HG03159 (cell line): ENCODE measurements at regions not wholly inside any gene's neighbourhood (a gene's known extent, or its start where the extent isn't known, plus 50 kb on each side); places are given as distances from the start of the nearest gene placed in this dataset.
"Not testable (repeated sequence)": the region's sequence is repeated elsewhere in the genome, so short reads cannot be mapped to it uniquely, and the experiment has no call there.

Experiments
- ATAC-seq: cut with Tn5 transposase; IDR thresholded peaks from one replicate; pipeline ENCODE4 v1.9.1; 2021; ENCODE audit warnings: mild to moderate bottlenecking, moderate library complexity; ENCODE audit not compliant: unreplicated experiment

DNA sequence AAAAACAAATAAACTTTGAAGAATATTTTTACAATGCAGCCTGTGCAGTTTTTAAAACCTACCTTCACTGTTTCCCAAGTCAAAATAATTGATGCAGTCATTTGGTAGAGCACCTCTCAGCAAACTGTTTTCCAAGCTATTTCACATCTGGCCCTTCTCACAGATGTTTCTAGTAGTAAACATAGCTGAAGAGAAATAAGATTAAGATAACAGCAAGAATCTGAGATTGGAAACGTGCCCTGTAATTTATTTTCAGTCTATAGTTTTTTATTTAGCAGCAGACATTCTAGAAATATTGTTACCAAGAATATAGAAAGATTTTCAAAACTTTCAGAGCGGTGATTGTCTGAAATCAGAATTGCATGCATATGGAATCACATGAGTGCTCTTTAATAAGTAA, 440.2 kb downstream of the TRIB2 start:
- ATAC-seq: no peak

DNA sequence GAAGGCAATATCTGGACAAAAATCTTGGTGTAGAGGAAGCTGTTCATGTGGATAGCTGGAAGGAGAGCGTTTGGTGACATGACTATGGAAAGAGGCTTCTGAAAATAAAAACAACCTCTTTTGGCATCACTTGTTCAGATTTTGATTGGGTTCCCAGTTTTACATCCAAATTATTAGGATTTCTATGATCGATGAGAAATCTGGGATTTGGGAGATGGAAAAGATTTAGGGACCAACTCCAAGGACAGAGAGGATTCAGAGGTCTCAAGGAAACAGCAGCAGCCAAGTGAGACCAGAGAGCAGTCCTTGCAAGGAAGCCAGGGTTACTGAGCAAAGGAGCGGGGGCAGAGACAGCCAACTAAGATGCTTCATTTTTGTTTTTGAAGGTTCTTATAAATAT, 441.7 kb downstream of the TRIB2 start:
- no peak for ATAC-seq

DNA sequence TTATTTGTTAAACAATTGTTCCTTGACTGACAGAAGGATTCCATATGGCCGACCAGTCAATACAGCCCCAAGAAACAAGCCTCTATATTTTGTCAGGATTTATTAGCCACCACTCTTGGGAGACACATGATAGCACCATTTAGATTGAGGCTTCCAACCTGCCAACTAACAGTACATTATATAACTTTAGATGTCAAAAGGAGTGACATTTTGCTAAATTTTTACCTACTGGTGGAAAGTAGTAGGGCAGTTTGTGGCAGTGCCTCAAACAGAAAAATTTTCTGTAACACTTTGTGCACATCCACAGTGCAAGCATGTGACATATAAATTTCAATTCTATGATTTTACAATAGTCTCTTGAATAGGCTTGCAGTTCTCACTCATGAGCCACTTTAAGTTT, 464.0 kb downstream of the TRIB2 start:
- no peak for ATAC-seq

DNA sequence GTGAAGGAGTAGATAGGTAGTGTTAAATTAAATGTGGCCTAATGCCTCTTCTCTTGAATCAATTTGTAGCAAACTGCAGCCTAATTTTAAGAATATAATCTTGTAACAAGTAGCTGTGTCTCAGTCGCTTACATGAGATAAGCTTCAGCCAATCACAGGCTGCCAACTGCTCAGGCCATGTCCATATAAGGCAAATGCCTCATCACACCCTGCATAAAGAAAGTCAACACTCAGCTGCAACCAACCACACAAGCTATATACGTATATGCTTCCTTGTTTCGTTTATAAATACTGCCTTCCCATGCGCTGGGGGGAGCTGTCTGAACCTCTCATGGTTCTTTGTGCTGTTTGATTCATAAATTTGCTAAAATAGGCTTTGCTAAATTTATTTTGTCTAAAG, 476.3 kb downstream of the TRIB2 start:
- peak; percentile 63 for ATAC-seq

DNA sequence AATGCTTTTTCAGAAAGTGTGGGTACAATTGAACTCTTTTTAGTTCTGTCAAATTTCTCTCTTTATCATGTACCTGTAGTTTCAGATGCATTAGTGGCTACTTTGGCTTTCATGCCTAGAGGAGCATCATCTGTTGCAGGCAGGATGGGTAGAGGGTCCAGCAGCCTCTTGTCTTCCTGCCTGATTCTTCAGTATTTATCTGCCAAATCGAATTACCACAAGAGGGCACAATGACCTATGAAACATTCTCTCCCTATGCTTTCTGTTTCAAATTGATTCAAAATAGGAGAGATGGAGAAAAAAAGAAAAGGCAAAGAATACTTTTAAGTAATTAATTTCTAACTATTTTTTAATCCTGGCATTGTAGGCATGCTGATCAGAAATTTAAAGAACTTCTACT, 477.2 kb downstream of the TRIB2 start:
- ATAC-seq: peak; percentile 81

DNA sequence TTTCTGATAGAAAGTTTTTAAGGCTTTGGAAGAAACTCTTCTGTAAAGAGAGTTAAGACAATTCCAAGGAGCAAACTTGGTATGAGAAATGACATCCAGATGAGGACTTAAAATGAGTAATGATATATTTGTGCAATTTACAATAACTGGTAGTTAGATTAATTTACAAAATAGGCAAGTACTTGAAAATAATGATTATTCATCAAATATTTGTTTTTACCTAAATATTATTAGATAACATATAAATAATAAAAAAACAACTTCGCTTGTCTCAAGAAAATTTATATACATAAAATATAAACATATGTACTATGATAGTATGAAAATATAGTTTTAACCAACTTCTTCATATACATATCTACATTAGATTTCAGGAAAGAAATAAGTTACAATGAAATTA, 478.5 kb downstream of the TRIB2 start:
- no peak for ATAC-seq

DNA sequence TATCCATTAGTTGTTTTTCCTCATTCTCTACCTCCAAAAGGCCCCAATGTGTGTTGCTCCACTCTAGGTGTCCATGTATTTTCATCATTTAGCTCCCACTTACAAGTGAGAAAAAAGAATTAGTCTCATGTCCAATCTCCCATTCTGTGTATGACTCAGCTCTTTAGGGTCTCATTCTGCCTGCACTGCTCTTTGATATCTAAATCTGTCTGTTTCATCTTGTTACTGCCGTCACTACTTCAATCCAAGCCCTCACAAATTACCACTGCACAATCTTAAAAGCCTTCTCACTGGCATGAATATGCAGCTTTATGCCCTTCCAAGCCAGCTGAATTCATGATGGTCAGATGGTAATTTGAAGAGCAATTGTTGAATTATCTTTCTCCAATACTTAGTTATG, 480.5 kb downstream of the TRIB2 start:
- ATAC-seq: no peak

DNA sequence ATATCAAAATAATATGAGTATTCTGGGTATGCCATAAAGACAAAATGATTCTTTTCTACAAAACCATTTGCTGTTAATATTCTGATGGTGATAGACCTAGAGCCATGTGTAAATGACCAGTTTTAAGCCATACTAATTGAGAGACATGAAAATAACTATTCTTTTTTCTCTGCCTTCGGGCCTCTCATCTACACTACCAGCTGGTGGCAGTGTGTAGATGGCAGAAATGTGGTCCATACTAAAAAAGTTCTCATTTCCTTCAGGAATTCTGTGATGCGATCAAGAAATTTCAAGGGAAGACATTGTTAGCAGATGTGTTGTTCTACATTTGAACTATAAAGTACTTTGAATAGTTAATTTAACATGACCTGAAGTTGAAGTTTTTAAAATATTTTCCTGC, 485.2 kb downstream of the TRIB2 start:
- ATAC-seq: no peak

DNA sequence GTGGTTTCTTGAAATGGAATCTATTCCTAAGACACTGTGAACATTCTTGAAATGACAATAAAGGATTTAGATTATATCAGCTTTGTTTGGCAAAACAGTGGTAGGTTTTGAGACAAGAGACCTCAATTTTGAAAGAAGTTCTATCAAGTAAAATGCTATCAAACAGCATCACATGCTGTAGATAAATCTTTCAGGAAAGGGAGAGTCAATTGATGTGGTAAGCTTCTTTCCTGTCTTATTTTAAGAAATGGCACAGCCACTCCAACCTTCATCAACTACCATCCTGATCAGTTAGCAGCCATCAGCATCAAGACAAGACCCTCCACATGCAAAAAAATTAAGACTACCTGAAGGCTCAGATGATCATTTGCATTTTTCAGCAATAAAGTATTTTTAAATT, 495.4 kb downstream of the TRIB2 start:
- ATAC-seq: no peak

DNA sequence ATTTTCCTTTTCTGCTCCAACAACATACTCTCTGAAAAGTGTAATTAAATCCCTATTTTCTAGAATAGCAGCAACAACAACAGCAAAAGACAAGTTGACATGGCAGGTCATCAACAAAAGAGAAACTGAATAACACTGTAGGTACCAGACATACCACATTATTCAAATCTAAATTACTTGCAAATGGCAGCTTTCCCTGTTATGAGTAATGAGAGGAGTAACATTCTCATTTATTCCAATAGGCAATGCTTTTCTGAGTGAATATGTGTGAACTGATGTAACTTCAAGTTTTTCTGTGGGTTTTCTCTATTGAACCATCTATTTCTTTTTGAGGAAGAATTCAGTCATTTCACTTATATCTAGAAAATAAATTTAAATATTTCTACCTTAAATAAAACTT, 501.5 kb downstream of the TRIB2 start:
- ATAC-seq: no peak

DNA sequence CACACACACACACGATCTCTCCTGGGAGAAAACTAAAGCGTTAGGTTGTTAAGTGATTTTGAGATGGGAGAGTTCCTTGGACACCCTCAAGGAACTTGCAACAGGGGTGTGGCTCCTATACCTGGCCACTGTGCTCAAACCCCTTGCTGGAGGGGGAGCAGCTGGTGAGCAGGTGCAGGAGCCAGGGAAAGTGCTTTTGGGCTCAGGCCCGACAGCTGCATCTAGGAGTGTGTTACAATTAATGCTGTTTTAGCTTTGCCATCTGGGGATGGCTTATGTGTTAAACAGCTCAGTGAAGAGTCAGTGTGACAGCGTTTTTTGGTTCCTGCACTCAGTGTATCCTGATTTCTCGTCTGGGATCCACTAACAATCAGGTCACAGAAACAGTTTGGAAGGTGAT, 510.8 kb downstream of the TRIB2 start:
- ATAC-seq: no peak

DNA sequence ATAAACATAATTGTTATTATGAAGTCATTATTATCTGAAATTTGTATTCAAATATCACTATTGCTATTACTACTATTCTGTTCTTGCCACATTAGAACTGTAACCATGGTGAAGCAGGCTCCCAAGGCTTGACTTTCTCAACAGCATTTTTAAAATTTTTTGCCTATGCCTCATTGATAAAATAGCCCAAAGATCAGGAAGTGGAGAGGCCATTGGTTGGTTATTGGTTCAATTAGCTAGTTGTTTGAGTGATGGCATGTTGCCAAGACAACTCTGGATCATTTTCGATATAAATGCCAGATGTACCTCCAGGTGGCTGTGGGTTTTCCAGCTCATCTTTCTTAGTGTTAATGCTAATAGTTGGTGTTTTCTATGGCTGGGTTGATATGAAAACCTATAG, 513.5 kb downstream of the TRIB2 start:
- ATAC-seq: no peak

DNA sequence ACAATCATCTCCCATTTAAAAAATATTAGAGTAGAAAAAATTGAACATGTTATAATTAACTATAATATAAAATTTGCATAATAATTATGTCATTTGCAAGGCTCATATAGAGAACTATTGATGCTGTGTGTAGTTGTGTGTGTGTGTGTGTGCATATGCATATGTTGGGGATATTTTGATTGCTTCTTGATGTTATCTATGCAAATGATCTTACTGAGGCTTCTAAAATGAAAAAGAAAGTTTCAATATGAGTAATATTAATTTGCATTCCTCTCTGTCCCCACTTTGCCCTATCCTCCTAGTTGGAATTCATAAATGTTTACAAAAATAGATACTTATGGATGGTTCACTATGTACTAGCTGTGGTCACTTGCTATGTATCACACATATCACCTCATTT, 523.3 kb downstream of the TRIB2 start:
- ATAC-seq: no peak

DNA sequence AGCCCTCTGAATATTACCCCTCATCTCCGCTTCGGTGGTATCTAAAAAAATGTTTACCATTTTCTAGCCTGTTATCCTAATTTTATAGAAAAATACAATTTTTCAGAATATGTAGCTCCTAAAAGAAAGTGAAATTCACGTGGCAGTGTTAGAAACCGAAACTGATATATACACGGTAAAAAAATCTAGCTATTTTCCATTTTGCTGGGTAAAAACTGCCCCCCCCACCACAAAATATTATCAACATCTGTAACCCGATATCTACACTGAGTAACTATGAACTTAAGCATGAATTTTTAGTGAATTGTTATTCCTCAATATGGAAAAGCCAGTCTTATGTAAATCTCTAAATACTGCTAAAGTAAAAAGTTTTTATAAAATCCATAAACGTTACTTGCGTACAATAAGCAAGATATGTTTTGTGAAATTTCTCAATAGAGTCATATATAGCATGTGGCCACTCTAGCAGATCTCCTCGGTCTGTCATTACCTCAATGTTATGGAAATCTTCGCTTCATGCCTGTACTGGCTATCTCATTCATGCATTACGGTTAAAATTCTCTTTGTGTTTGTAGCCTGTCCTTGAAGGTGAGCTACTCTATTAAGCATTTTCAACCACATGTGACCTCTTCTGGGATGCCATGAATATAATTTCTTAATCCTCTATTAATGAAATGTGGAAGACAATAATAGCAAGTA, 524.2 kb downstream of the TRIB2 start:
- ATAC-seq: peak; percentile 66

DNA sequence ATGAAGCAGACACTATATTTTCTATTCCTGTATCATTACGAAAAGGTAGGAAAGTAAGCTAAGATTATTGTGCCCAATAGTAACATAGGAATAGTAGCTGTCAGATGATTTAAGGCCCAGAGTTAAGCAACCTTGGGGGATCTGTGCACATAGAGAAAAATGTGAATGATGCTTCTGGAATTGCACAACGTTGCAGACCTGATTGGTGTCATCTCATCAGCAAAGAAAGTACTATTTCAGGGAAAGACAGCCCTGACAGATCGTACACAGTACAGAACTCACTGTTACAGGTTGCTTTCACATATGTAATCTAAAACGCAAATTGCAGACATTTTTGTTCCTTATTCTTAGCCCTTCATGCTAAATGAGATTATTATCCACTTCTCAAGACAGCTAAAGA, 535.9 kb downstream of the TRIB2 start:
- no peak for ATAC-seq

DNA sequence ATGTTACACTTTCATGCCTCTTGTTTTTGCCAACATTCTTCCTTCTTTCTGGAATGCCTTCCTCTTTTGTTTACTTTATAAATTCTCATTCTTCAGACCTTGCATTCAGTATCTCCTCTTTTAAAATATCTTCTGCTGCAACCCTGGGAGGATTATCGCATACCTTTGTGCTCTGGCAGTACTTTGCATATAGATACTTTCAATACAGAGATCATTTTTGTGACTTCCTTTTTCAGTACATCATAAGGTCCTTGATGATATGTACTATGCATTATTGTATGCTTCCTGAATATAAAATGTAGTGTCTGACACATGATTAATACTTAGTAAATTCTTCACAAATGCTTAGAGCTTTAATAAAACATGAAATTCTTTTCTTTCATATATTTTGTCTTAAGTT, 538.7 kb downstream of the TRIB2 start:
- peak; percentile 63 for ATAC-seq

DNA sequence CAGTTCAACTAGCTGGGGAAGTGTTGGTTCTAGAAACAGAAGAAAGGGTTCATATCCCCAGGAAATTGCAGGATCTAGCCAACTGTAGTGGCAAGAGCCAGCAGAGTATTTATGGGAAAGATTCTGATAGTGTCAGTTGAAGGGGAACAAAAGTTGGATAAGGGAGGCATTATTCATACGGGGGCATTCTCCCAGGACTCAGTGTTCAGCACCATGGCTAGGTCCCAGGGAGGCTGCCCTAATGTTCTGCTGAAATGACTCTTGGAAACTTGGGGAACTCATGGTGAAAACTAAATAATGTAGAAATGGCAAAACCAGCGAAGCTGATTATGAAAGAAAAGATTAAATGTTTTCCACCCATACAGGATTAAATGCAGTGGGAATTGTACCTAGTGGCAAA, 543.7 kb downstream of the TRIB2 start:
- no peak for ATAC-seq

DNA sequence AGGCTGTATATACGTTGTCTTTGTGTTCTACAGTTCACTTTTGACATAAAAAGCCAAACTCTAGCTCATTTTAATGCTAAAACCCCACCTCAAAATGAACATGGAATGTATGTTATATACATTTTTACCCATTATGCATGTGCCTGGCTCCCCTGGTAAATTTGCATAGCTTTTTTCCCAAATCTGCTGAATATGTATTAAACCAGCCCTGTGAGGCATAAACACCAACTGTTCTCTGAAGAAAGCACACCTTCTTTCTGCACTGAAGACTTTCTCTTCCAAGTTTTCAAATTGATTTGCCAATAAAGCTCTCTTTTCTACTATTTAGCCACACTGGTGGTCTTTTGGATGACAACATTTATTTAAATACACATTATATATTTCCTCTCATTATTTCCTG, 549.4 kb downstream of the TRIB2 start:
- ATAC-seq: no peak

DNA sequence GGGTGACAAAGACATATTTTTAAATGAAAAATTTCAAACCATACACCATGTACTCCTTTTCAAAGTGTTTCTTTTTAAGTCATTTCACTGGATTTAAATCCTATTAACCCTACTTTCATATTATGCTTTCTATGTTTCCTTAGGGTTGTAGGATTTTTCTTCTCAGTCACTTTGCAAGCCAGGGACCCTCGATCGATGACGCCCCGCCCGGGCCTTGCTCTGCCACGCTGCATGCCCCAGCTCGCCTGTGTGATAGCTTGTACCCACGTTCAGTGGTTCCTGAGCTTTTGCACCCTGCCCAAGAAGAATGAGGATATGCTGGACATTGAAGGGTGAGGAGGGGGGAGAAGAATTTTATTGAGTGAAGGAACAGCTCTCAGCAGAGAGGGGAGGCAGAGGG, 568.0 kb downstream of the TRIB2 start:
- no peak for ATAC-seq

DNA sequence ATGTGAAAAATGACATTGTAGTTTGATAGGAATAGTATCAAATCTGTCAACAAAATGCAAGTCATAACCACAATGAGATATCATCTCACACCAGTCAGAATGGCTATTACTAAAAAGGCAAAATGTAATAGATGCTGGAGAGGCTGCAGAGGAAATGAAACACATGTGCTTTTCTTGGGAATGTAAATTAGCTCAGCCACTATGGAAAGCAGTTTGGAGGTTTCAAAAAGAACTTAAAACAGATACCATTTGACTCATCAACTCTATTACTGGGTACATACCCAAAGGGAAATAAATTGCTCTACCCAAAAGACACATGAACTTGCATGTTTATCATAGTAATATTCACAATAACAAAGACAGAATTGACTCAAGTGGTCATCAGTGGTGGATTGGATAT, 572.6 kb downstream of the TRIB2 start:
- no peak for ATAC-seq

DNA sequence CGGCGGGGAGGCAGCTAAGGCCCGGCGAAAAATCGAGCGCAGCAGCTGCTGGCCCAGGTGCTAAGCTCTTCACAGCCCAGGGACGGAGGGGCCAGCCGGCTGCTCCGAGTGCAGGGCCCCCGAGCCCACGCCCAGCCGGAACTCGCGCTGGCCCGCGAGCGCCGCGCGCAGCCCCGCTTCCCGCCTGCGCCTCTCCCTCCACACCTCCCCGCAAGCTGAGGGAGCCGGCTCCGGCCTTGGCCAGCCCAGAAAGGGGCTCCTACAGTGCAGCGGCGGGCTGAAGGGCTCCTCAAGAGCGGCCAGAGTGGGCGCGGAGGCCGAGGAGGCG, 591.7 kb downstream of the TRIB2 start:
- ATAC-seq: not testable (repeated sequence)

DNA sequence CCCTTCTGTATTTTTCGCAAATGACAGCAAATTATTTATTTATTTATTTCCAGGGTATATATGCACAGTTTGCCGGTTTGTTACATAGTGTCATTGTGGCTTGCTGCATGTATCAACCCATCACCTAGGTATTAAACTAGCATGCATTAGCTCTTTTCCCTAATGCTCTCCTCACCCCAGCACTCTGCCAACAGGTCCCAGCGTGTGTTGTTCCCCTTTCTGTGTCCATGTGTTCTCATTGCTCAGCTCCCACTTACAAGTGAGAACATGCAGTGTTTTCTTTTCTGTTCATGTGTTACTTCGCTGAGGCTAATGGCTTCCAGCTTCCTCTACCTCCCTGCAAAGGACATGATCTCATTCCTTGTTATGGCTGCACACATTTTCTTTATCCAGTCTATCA, 592.3 kb downstream of the TRIB2 start:
- ATAC-seq: no peak

DNA sequence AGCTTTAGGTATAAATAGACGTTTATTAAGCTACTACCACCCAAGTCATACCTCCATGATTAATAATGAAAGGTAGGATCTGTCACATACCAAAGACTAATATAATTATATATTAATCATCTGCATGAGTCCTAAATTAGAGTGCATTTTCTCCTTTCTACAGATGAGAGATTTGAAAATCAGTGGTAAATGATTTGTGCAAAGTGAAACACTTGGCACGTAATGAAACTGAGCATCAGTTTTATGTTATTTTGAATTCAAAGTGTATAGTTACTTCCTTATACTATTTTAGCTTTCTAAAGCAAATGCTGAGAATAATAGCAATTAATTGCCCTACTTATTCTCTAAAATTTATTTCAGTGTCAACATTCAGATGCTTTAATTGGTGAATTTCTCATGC, 615.3 kb downstream of the TRIB2 start:
- ATAC-seq: no peak

DNA sequence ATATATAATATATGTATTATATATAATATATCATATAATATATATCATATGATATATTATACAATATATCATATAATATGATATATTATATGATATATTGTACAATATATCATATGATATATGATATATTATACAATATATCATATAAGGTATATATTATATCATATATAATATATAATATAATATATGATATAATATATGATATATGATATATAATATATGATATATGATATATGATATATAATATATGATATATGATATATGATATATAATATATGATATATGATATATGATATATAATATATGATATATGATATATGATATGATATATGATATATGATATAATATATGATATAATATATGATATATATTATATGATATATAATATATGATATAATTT, 617.3 kb downstream of the TRIB2 start:
- not testable (repeated sequence) for ATAC-seq
